ENCODE measurements at regions not wholly inside any gene's neighbourhood (a gene's known extent, or its start where the extent isn't known, plus 50 kb on each side); places are given as distances from the start of the nearest gene placed in this dataset.
"Not testable (repeated sequence)": the region's sequence is repeated elsewhere in the genome, so short reads cannot be mapped to it uniquely, and the experiment has no call there.

DNA sequence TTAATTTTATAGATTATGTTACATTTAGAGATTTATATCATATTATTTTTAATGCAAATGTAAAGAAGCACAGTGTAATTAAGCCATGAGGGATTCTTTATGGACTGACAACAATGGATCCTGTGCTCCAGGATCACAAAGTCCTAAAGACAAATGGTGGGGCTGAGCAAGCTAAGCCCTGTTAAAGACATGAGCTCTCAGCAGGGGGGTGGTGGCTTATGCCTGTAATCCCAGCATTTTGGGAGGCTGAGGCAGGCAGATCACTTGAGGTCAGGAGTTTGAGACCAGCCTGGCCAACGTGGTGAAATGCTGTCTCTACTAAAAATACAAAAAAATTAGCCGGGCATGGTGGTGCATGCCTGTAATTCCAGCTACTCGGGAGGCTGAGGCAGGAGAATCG, 160.8 kb upstream of the RGS6 start:
- DNase-seq (ENCODE audit: low read depth in 2 of 2), result not testable (repeated sequence)

- DNase-seq (ENCODE audit: low read depth in 2 of 2), result not testable (repeated sequence)
Measured at GRCh38 chr14:71771996-71772395, 160.2 kb upstream of the RGS6 start.

GRCh38 chr14:71773898-71774481, 158.2 kb upstream of the RGS6 start:
- no peak for DNase-seq (ENCODE audit: low read depth in 2 of 2)

- DNase-seq (ENCODE audit: low read depth in 2 of 2), result peak in 1 of 2 donors; percentile 45
Measured at GRCh38 chr14:71776471-71777360, 155.5 kb upstream of the RGS6 start.

DNA sequence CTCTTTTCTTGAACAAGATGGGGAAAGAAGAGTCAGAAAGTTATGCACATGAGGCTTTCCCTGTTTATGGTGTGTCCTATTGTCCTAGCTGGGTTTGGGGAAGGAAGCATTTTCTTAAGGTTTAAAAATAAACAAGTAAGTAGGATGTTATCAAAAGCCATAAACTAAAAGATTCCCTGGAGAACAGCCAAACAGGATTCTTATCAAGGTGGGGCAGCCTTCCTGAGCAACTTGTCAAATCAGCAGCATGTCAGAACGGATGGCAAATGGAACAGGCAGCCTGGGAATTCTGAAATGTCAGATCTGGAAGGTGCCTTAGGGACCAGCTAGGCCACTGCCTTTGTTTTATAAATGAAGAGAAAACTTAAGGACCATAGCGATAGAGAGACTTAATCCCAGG, 152.2 kb upstream of the RGS6 start:
- peak; percentile 58 to 89 for DNase-seq (ENCODE audit: low read depth in 2 of 2)

GRCh38 chr14:71780822-71781221, 151.4 kb upstream of the RGS6 start:
- peak in 1 of 2 donors; percentile 36 for DNase-seq (ENCODE audit: low read depth in 2 of 2)

- no peak for DNase-seq (ENCODE audit: low read depth in 2 of 2)
Measured at GRCh38 chr14:71783088-71783487, 149.1 kb upstream of the RGS6 start.

GRCh38 chr14:71783786-71784185, 148.4 kb upstream of the RGS6 start:
- no peak for DNase-seq (ENCODE audit: low read depth in 2 of 2)

- DNase-seq (ENCODE audit: low read depth in 2 of 2), result no peak
Measured at GRCh38 chr14:71789005-71789404, 143.2 kb upstream of the RGS6 start.

- no peak for DNase-seq (ENCODE audit: low read depth in 2 of 2)
Measured at GRCh38 chr14:71799841-71800240, 132.4 kb upstream of the RGS6 start.

- DNase-seq (ENCODE audit: low read depth in 2 of 2), result no peak
Measured at GRCh38 chr14:71800878-71801277, 131.4 kb upstream of the RGS6 start.

DNA sequence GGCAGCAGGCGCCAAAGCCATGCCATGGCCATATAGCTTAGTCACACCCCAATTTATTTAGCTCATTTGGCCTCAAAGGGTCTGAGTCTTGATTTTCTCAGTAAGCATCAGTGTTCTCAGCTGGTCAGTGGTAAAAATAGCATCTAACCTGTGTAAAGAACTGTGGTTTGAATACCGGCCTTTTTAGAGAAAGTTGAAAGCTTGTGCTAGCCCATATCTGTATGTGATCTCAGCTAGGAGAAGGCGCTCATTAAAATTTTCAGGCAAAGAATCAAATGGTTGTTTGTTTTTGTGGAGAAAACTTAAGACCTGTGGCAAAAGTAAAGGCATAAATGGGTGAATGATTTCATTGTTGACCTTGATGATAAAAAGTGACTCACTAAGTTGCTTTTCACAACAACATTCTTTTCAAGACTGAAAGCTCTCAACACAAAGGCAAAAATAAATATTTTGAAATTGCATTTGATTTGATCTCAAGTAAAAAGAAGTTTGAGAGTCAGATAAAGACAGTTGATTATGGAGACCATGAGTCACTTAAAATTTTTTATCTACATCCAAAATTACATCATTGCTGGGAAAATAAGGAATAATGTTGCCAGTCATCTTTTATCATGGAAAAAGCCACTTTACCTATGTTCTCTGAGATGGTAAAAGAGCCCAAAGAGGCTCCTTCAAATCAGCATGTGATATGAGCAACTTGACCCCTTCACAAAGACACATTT, 128.5 kb upstream of the RGS6 start:
- peak in 1 of 2 donors; percentile 9 for DNase-seq (ENCODE audit: low read depth in 2 of 2)

- DNase-seq (ENCODE audit: low read depth in 2 of 2), result no peak
Measured at GRCh38 chr14:71804992-71805391, 127.2 kb upstream of the RGS6 start.

DNA sequence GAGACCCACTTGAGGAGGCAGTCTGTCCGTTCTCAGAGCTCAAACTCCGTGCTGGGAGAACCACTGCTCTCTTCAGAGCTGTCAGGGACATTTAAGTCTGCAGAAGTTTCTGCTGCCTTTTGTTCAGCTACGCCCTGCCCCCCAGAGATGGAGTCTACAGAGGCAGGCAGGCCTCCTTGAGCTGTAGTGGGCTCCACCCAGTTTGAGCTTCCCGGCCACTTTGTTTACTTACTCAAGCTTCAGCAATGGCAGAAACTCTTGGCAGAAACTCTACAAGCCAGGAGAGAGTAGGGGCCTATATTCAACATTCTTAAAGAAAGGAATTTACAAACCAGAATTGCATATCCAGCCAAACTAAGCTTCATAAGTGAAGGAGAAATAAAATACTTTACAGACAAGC, 125.2 kb upstream of the RGS6 start:
- DNase-seq (ENCODE audit: low read depth in 2 of 2), result not testable (repeated sequence)

DNA sequence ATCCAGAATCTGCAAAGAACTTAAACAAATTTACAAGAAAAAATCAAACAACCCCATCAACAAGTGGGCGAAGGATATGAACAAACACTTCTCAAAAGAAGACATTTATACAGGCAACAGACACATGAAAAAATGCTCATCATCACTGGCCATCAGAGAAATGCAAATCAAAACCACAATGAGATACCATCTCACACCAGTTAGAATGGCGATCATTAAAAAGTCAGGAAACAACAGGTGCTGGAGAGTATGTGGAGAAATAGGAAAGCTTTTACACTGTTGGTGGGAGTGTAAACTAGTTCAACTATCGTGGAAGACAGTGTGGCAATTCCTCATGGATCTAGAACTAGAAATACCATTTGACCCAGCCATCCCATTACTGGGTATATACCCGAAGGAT, 121.4 kb upstream of the RGS6 start:
- DNase-seq (ENCODE audit: low read depth in 2 of 2), result not testable (repeated sequence)

DNA sequence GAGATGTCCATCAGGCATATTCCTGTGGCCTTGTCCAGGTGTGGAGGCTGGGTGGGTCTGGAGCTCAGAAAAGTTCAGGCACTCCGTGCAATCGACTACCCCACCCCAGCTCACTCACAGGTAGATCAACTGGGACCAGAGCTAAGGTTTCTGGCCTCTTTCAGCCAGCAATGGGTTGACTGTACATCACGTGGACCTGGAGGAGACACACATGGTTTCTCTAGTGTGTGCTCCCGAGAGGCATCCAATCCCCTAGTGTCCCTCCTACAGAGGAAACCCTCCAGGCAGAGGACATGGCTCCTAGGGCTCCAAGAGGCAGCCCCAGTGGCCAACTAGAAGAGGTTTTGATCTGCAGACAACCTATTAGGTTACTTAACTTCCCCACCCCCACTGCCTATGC, 119.5 kb upstream of the RGS6 start:
- DNase-seq (ENCODE audit: low read depth in 2 of 2), result no peak

DNA sequence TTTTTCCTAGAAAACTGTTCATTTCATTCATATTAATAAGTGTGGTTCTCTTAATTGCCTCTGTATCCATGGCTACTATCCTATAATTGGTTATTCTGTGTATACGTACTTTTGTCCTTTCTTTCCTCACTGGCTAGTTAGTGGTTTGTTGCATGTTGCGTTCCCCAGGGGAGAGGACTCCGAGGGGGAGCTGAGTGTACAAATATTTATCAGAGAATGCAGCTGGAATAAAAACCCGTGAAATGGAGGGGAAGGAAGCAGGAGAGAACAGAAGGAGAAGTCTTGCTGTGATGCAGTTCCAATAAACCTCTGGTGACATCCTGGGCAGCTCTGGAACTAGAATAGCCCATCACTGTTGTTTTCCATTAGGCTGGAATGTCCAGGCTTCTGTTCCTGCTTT, 117.1 kb upstream of the RGS6 start:
- DNase-seq (ENCODE audit: low read depth in 2 of 2), result no peak

DNA sequence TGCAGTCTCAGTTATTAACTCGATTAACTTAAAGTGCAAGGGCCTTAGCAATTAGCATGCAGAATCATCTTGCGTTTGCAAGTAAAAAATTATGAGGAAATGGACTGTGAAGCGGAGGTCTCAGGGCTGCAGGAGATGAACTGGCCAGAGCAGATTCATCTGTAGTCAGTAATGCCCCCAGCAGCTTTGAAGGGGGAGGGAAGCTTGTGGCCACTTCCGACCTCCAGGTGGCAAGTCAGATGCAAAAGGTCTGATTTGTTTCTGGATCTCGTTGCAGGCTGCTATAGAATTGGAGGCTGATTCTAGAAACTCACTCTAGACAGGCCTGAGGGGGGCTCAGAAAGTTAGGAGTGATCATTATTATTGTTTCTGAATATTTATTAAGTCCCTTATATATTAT, 107.4 kb upstream of the RGS6 start:
- no peak for DNase-seq (ENCODE audit: low read depth in 2 of 2)

DNA sequence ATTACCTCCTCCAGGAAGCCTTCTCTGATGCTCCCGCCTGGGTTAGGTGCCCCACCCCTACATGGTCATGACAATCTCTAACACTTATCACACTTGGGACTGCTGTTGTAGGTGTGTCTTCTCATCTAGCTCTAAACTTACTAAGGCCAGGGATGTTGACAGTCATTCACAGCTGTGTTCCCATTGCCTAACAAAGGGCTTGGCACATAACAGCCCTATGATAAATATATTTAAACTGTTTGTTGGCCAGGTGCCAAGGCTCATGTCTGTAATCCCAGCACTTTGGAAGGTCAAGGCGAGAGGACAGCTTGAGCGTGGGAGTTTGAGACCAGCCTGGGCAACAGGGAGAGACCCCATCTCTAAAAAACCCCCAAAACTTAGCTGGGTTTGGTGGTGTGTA, 98.8 kb upstream of the RGS6 start:
- DNase-seq (ENCODE audit: low read depth in 2 of 2), result no peak

DNA sequence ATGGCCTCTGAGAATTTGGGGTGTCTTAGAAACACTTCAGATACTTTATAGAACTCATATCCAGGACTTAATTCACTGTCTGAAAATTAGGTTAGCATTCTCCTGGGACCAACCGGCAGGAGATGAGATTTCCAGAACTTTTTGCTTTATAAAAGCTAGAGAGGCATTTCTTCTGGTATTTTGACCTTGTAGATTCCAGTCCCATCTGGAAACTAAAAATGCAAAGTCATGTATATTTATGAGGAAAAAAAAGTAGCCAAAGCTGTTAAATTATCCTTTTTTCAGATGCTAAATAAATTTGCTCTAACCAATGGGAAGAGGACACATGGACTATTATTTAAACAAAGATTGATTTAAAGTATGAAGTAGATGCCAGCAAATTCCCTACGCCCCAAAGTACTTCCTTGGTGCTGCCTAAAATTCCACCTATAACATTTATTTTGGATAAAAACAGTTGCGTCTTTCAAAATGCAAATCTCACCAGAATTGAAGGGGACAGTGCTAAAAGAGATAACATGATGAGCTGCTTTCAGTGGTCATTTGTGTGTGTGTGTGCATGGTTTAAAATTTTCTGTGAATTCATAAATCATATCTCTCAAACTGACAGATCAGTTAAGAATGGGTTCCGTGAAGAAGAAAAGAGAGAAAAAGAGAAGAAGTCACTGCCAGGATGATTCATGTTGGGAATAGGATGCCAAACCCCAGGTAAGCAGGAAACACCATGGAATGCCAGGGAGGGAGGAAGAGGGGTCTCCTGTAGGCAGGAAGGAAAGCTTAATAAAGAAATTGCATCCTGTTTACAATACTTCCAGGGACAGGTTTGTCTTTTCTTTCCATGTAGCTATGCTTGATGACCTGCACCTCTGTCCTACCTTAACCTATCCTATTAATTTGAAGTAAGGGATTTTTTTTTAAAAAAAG, 97.7 kb upstream of the RGS6 start:
- DNase-seq (ENCODE audit: low read depth in 2 of 2), result no peak

DNA sequence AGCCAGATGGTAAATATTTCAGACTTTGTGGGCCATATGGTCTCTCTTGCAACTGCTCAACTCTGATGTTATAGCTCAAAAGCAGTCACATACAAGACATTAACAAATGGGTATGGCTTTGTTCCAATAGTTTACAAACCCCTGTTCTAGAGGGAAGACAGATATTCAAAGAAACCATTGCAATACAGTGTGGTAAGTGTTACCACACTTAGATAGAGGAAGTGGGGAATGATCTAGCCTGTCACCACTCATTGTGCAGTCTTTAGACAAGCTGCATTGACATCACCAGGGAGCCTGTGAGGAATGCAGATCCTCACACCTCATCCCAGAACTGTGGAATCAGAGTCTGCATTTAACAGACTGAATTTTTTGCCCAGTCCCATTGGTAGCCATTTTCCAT, 80.0 kb upstream of the RGS6 start:
- no peak for DNase-seq (ENCODE audit: low read depth in 2 of 2)
